CD14-positive monocyte (primary cell): ENCODE measurements at regions not wholly inside any gene's neighbourhood (a gene's known extent, or its start where the extent isn't known, plus 50 kb on each side); places are given as distances from the start of the nearest gene placed in this dataset.

Experiments used
- DNase-seq, 3 donors: peaks; one replicate each; pipeline ENCODE4 v3.0.0-alpha.2; 2011 to 2022
- H2AFZ ChIP-seq: 2 replicates; pipeline ENCODE4 v1.6.0; 2012; ENCODE audit warnings: mild to moderate bottlenecking, low read depth, low read length, inconsistent platforms; ENCODE audit not compliant: insufficient read depth, poor library complexity, severe bottlenecking
- H3K27ac ChIP-seq, 2 donors: 1 replicate in 1 of 2; 2 replicates in 1 of 2; pipeline ENCODE4 v1.5.1; 2012 to 2013; ENCODE audit warnings: low read length in 2 of 2, control low read depth in 1 of 2, inconsistent platforms in 1 of 2, low read depth in 1 of 2, mild to moderate bottlenecking in 1 of 2
- H3K27me3 ChIP-seq, 2 donors: one replicate each; pipeline versions ENCODE4 v1.6.0 to v1.6.1; 2011 to 2013; ENCODE audit warnings: low read length in 2 of 2; ENCODE audit not compliant: control insufficient read depth in 2 of 2, insufficient read depth in 2 of 2
- H3K36me3 ChIP-seq, 2 donors: replicated peaks in 1 of 2; 1 replicate in 1 of 2; 2 replicates in 1 of 2; pipeline versions ENCODE4 v1.5.1 to v1.6.1; 2012 to 2013; ENCODE audit warnings: low read length in 2 of 2, control low read depth in 1 of 2, inconsistent platforms in 1 of 2, mild to moderate bottlenecking in 1 of 2; ENCODE audit not compliant: insufficient read depth in 2 of 2, control insufficient read depth in 1 of 2
- H3K4me1 ChIP-seq, 2 donors: 1 replicate in 1 of 2; 2 replicates in 1 of 2; pipeline versions ENCODE4 v1.5.1 to v1.6.1; 2012 to 2013; ENCODE audit warnings: low read length in 2 of 2, control low read depth in 1 of 2, inconsistent platforms in 1 of 2, mild to moderate bottlenecking in 1 of 2, moderate library complexity in 1 of 2; ENCODE audit not compliant: insufficient read depth in 2 of 2, control insufficient read depth in 1 of 2
- H3K4me2 ChIP-seq: replicated peaks from 2 replicates; pipeline ENCODE3; 2012; ENCODE audit warnings: low read length, moderate library complexity, mild to moderate bottlenecking; ENCODE audit not compliant: poor library complexity, severe bottlenecking; ENCODE audit errors: extremely low read depth
- H3K4me3 ChIP-seq, 3 experiments: fragments of 200-600 bp in 1 of 3; sonication (generic) in 1 of 3; replicated peaks in 1 of 3; 1 replicate in 2 of 3; 2 replicates in 1 of 3; pipeline ENCODE4 v1.5.1; 2011 to 2013; ENCODE audit warnings: low read length in 3 of 3, mild to moderate bottlenecking in 3 of 3, control low read depth in 2 of 3, low read depth in 2 of 3, inconsistent platforms in 1 of 3, moderate library complexity in 1 of 3
- H3K79me2 ChIP-seq: 2 replicates; pipeline ENCODE4 v1.6.0; 2012; ENCODE audit warnings: mild to moderate bottlenecking, control low read depth, inconsistent platforms, low read length, moderate library complexity; ENCODE audit not compliant: insufficient read depth
- H3K9ac ChIP-seq: 2 replicates; pipeline ENCODE4 v1.6.0; 2017; ENCODE audit warnings: low read length, mild to moderate bottlenecking; ENCODE audit not compliant: insufficient read depth, poor library complexity, severe bottlenecking
- H3K9me3 ChIP-seq, 2 donors: replicated peaks in 1 of 2; 1 replicate in 1 of 2; 2 replicates in 1 of 2; pipeline versions ENCODE4 v1.5.1 to v1.6.1; 2012 to 2013; ENCODE audit warnings: low read length in 2 of 2, control low read depth in 1 of 2; ENCODE audit not compliant: control insufficient read depth in 1 of 2, insufficient read depth in 1 of 2
- H4K20me1 ChIP-seq: 2 replicates; pipeline ENCODE4 v1.6.0; 2012; ENCODE audit warnings: mild to moderate bottlenecking, low read length, control low read depth, moderate library complexity; ENCODE audit not compliant: insufficient read depth
- H3K27ac Mint-ChIP-seq, 7 donors: one replicate each; pipeline ENCODE4 v1.8.0; 2020; ENCODE audit warnings: mild to moderate bottlenecking in 7 of 7, mixed read lengths in 7 of 7, moderate library complexity in 6 of 7, inconsistent platforms in 2 of 7
- H3K27me3 Mint-ChIP-seq, 3 donors: one replicate each; pipeline ENCODE4 v1.8.0; 2021 to 2022; ENCODE audit warnings: low read depth in 3 of 3, mild to moderate bottlenecking in 3 of 3, mixed read lengths in 3 of 3, moderate library complexity in 3 of 3, inconsistent platforms in 1 of 3
- H3K36me3 Mint-ChIP-seq, 2 donors: one replicate each; pipeline ENCODE4 v1.8.0; 2020; ENCODE audit warnings: mixed read lengths in 2 of 2, inconsistent platforms in 1 of 2, mild to moderate bottlenecking in 1 of 2
- H3K4me1 Mint-ChIP-seq: one replicate; pipeline ENCODE4 v1.8.0; 2020; ENCODE audit warnings: mild to moderate bottlenecking, mixed read lengths
- H3K4me3 Mint-ChIP-seq, 2 donors: one replicate each; pipeline ENCODE4 v1.8.0; 2020; ENCODE audit warnings: mild to moderate bottlenecking in 2 of 2, mixed read lengths in 2 of 2, moderate library complexity in 1 of 2
- H3K9me3 Mint-ChIP-seq, 7 donors: one replicate each; pipeline ENCODE4 v1.8.0; 2020 to 2022; ENCODE audit warnings: mixed read lengths in 7 of 7, mild to moderate bottlenecking in 6 of 7, moderate library complexity in 6 of 7, inconsistent platforms in 2 of 7
- WGBS: methylation state at CpG from one replicate; pipeline ENCODE4 v1.1.5; 2013; ENCODE audit warnings: missing lambda C conversion rate; ENCODE audit not compliant: insufficient coverage; 5-methylcytosine and 5-hydroxymethylcytosine counted together
- intact Hi-C, 2 donors: fragments of 100-400 bp; cut with micrococcal nuclease; formaldehyde crosslinking; loops; one replicate each; pipeline versions ENCODE4 v1.15.0 to v1.15.1; 2023
- TF ChIP-seq, protein P1 (sequence below): fragments of 200-600 bp; IDR thresholded peaks from one replicate; pipeline ENCODE4 v1.8.0; 2022; ENCODE audit warnings: antibody characterized with exemption, mild to moderate bottlenecking

DNA sequence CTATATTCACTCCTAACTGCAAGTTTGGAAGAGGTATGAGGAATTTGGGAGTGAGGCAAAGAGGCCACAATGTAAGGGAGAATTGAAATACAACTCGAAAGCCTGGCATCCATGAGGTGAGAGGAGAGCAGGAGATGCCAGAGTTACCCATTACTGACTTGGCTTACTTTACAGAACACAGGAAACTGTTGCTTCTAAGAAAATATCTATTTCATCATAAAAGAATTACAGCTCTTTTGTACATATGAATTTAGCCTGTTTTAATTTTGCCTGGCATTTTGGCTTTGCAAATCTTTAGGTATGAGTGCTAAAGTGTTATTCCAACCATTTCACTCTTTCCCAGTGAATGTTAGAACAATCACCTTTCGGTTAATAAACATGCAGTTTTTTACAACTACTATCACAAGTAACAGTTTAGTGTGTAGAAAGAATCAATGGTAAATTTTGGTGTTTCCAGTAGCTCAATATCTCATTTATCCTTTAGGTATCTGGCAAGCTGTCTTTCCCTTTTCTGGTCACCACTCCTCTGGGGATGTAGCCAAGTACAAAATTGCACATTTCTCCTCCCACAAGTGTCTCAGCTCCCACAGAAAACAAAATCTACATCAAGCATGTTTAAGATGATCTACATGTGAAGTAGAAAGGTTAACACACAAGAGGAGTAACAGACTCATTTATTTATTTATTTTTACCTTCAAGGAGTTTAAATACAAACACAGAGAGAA is 196.6 kb upstream of the DCN start:
- no peaks in the 10 kb centered on the region for H3K27me3 ChIP-seq
- no peak overlapping the region for H3K27ac ChIP-seq
- H4K20me1 ChIP-seq, result no peaks in the 10 kb centered on the region
- H2AFZ ChIP-seq, result no peak overlapping the region
- H3K9ac ChIP-seq, result no peak overlapping the region
- no peak overlapping the region for H3K4me3 ChIP-seq
- H3K4me2 ChIP-seq, result no peak overlapping the region
- peaks cover 0 to 3% (median 0%) of the 10 kb centered on the region in 3 donors for H3K27me3 Mint-ChIP-seq
- H3K27ac Mint-ChIP-seq, result no peak overlapping the region
- H3K9me3 Mint-ChIP-seq, result peaks cover 0 to 2% (median 0%) of the 10 kb centered on the region in 7 donors
- TF ChIP-seq, protein P1, sequence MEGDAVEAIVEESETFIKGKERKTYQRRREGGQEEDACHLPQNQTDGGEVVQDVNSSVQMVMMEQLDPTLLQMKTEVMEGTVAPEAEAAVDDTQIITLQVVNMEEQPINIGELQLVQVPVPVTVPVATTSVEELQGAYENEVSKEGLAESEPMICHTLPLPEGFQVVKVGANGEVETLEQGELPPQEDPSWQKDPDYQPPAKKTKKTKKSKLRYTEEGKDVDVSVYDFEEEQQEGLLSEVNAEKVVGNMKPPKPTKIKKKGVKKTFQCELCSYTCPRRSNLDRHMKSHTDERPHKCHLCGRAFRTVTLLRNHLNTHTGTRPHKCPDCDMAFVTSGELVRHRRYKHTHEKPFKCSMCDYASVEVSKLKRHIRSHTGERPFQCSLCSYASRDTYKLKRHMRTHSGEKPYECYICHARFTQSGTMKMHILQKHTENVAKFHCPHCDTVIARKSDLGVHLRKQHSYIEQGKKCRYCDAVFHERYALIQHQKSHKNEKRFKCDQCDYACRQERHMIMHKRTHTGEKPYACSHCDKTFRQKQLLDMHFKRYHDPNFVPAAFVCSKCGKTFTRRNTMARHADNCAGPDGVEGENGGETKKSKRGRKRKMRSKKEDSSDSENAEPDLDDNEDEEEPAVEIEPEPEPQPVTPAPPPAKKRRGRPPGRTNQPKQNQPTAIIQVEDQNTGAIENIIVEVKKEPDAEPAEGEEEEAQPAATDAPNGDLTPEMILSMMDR, result no peak
- H3K79me2 ChIP-seq, result no peaks in the 10 kb centered on the region
- H3K4me3 Mint-ChIP-seq, result no peak overlapping the region
- no peaks in the 10 kb centered on the region for H3K36me3 Mint-ChIP-seq
- H3K4me1 ChIP-seq, result peaks cover 8 to 10% of the 10 kb centered on the region in 2 donors
- no peaks in the 10 kb centered on the region for H3K9me3 ChIP-seq
- H3K36me3 ChIP-seq, result no peaks in the 10 kb centered on the region
- no peak for DNase-seq
- peaks cover 11% of the 10 kb centered on the region for H3K4me1 Mint-ChIP-seq
- WGBS, result no CpG with 5 or more reads among the region's 2 CpGs
- intact Hi-C loops, result loop anchor here in 1 of 2 donors (10.0 kb wide), 1 partner anchor 1276 kb away; no protein-coding TSS in a partner anchor

DNA sequence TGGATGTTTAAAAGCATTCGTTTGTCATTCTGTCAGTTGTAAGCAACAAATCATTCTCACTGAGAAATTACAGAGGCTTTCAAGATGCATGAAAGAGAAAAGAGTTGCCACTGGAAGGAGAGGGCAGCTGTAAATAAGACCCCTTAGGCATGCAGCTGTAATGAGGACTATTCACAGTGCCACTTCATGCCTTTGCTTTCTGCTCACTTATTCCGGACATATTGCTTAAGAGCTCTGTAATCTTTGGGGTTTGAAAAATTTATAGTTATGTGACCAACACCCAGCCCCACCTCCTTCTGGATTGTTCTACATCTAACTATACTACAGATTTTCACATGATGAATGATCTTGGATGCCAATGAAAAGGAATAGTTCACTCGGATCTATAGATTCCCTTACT is 194.8 kb upstream of the DCN start:
- Histone ChIP-seq H2AFZ (no peak overlapping the region), H3K27ac (no peak overlapping the region), H4K20me1 (no peaks in the 10 kb centered on the region), H3K4me2 (no peak overlapping the region), H3K27me3 (no peaks in the 10 kb centered on the region), H3K79me2 (no peaks in the 10 kb centered on the region), H3K9me3 (no peaks in the 10 kb centered on the region), H3K9ac (no peak overlapping the region), H3K36me3 (no peaks in the 10 kb centered on the region), H3K4me1 (peaks cover 8 to 10% of the 10 kb centered on the region in 2 donors), H3K4me3 (no peak overlapping the region)
- Mint-ChIP-seq H3K9me3 (peaks cover 0 to 2% (median 0%) of the 10 kb centered on the region in 7 donors), H3K4me1 (peaks cover 11% of the 10 kb centered on the region), H3K36me3 (no peaks in the 10 kb centered on the region), H3K27me3 (peaks cover 0 to 3% (median 0%) of the 10 kb centered on the region in 3 donors), H3K4me3 (no peak overlapping the region), H3K27ac (no peak overlapping the region)
- WGBS, result no CpG with 5 or more reads among the region's 3 CpGs
- intact Hi-C loops, result loop anchor here in 1 of 2 donors (10.0 kb wide), 1 partner anchor 1277 kb away; no protein-coding TSS in a partner anchor
- TF ChIP-seq, protein P1, result no peak
- no peak for DNase-seq
